ENCODE measurements at regions not wholly inside any gene's neighbourhood (a gene's known extent, or its start where the extent isn't known, plus 50 kb on each side); places are given as distances from the start of the nearest gene placed in this dataset.

- Histone ChIP-seq H3K27me3 (ENCODE audit: control insufficient read depth, insufficient read depth, low read length) (peaks cover 3% of the 10 kb centered on the region), H3K36me3 (ENCODE audit: control insufficient read depth, insufficient read depth, low read length) (no peaks in the 10 kb centered on the region), H3K4me3 (ENCODE audit: low read depth, low read length) (no peak overlapping the region)
- no peak for DNase-seq (ENCODE audit: low read depth)
- no peak for TF ChIP-seq CTCF (IDR thresholded peaks at IDR 0.05; ENCODE audit: insufficient read depth, low read length, poor library complexity, severe bottlenecking)
These were observed 135.9 kb downstream of the AACS start for GRCh38 chr12:125201090-125201489.

DNA sequence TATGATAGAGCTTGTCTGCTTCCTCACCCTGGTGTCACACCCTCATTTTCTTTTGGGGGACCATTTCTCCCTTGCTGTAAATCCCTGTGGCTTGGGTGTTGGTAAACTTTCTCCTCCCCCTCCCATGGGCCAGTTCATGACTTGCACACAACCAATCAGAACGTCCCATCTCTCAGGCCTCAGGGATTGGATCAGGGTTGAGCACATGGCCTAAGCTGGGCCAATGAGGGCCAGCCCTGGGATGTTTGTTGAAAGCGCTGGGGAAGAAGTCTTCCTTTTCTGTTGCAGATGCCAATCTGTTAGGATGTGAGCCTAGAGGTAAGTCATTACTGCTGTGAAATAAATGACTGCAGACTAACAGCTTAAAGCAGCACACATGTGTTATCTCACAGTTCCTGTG lies 136.7 kb downstream of the AACS start:
- Histone ChIP-seq H3K36me3 (ENCODE audit: control insufficient read depth, insufficient read depth, low read length) (no peaks in the 10 kb centered on the region), H3K27me3 (ENCODE audit: control insufficient read depth, insufficient read depth, low read length) (peaks cover 3% of the 10 kb centered on the region), H3K4me3 (ENCODE audit: low read depth, low read length) (no peak overlapping the region)
- no peak for TF ChIP-seq CTCF (IDR thresholded peaks at IDR 0.05; ENCODE audit: insufficient read depth, low read length, poor library complexity, severe bottlenecking)
- no peak for DNase-seq (ENCODE audit: low read depth)

DNA sequence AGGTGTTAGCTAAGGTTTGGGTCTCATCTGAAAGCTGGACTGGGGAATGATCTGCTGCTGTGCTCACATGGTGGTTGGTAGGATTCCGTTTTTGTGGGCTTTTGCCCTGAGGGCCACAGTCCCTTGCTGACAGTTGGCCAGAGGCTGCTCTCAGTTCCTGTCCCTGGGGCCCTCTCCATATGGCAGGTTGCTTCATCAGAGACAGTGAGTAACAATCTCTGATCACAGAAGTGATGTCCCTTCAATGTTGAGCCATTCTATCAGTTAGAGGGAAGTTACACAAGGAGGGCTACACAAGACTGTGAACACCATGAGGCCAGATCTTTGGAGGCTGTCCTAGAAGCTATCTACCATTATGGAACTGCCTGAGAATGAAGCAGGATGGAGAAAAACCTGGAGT lies 137.2 kb downstream of the AACS start:
- Histone ChIP-seq H3K27me3 (ENCODE audit: control insufficient read depth, insufficient read depth, low read length) (peaks cover 3% of the 10 kb centered on the region), H3K36me3 (ENCODE audit: control insufficient read depth, insufficient read depth, low read length) (no peaks in the 10 kb centered on the region), H3K4me3 (ENCODE audit: low read depth, low read length) (no peak overlapping the region)
- no peak for TF ChIP-seq CTCF (IDR thresholded peaks at IDR 0.05; ENCODE audit: insufficient read depth, low read length, poor library complexity, severe bottlenecking)
- no peak for DNase-seq (ENCODE audit: low read depth)

- no peak for DNase-seq (ENCODE audit: low read depth)
- no peaks in the 10 kb centered on the region for H3K36me3 ChIP-seq (ENCODE audit: control insufficient read depth, insufficient read depth, low read length)
- no peak overlapping the region for H3K4me3 ChIP-seq (ENCODE audit: low read depth, low read length)
- H3K27me3 ChIP-seq (ENCODE audit: control insufficient read depth, insufficient read depth, low read length), result peaks cover 3% of the 10 kb centered on the region
- TF ChIP-seq CTCF (IDR thresholded peaks at IDR 0.05; ENCODE audit: insufficient read depth, low read length, poor library complexity, severe bottlenecking), result peak; percentile 57
These were observed 138.0 kb downstream of the AACS start for GRCh38 chr12:125203145-125203765.

GRCh38 chr12:125205386-125205785 lies 140.2 kb downstream of the AACS start:
- no peak for TF ChIP-seq CTCF (IDR thresholded peaks at IDR 0.05; ENCODE audit: insufficient read depth, low read length, poor library complexity, severe bottlenecking)
- H3K27me3 ChIP-seq (ENCODE audit: control insufficient read depth, insufficient read depth, low read length), result no peaks in the 10 kb centered on the region

DNA sequence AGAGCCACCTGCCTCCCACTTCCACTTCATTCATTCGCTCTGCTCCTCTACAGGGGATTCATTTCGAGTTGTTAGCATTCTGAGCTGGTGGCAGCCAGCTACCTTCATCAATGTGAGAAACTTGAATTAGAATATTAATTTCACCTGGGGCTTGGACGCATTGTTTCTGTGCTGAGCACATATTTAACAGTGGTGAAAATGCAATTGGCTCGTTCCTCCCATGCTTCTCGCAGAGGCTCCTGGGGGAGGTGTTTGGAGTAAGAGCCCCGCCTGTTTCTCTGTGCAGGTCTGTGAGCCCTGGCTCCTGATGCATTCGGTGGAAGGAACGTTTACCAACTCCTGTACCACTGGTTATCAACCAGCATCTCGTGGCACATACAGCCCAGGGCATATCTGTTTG lies 141.5 kb downstream of the AACS start:
- TF ChIP-seq CTCF (IDR thresholded peaks at IDR 0.05; ENCODE audit: insufficient read depth, low read length, poor library complexity, severe bottlenecking), result no peak
- Histone ChIP-seq H3K27me3 (ENCODE audit: control insufficient read depth, insufficient read depth, low read length) (no peaks in the 10 kb centered on the region), H3K36me3 (ENCODE audit: control insufficient read depth, insufficient read depth, low read length) (no peaks in the 10 kb centered on the region), H3K4me3 (ENCODE audit: low read depth, low read length) (no peak overlapping the region)
- no peak for DNase-seq (ENCODE audit: low read depth)

More at GRCh38 chr12:125205386-125205785, 140.2 kb downstream of the AACS start:
- no peak for DNase-seq (ENCODE audit: low read depth)
- Histone ChIP-seq H3K4me3 (ENCODE audit: low read depth, low read length) (no peak overlapping the region), H3K36me3 (ENCODE audit: control insufficient read depth, insufficient read depth, low read length) (no peaks in the 10 kb centered on the region)
